Thoracic aorta (tissue), 2 donors: ENCODE measurements at regions not wholly inside any gene's neighbourhood (a gene's known extent, or its start where the extent isn't known, plus 50 kb on each side); places are given as distances from the start of the nearest gene placed in this dataset.

ENCODE experiments used
- ATAC-seq: fragments of 150-250 bp; one replicate; pipeline ENCODE4 v1.8.0; 2017; ENCODE audit warnings: low read depth; ENCODE audit not compliant: insufficient number of reproducible peaks, low FRiP score
- DNase-seq: peaks from one replicate; pipeline ENCODE4 v3.0.0-alpha.2; 2020; ENCODE audit warnings: low spot score
- H3K27ac ChIP-seq, 2 donors: fragments of 200-600 bp; sonication (generic); 1 replicate in 1 of 2; 2 replicates in 1 of 2; pipeline ENCODE4 v1.5.1; 2016; ENCODE audit warnings: mild to moderate bottlenecking in 2 of 2, moderate library complexity in 2 of 2
- H3K27me3 ChIP-seq: fragments of 200-600 bp; sonication (generic); replicated peaks from 2 replicates; pipeline ENCODE4 v1.6.0; 2016; ENCODE audit warnings: mild to moderate bottlenecking; ENCODE audit not compliant: insufficient read depth
- H3K36me3 ChIP-seq: fragments of 200-600 bp; sonication (generic); one replicate; pipeline ENCODE4 v1.5.1; 2016
- H3K4me1 ChIP-seq, 2 donors: fragments of 200-600 bp; sonication (generic); 1 replicate in 1 of 2; 2 replicates in 1 of 2; pipeline versions ENCODE4 v1.5.1 to v1.6.0; 2016; ENCODE audit warnings: low read depth in 2 of 2, mild to moderate bottlenecking in 1 of 2; ENCODE audit not compliant: control insufficient read depth in 1 of 2
- H3K4me3 ChIP-seq: fragments of 200-600 bp; sonication (generic); 2 replicates; pipeline ENCODE4 v1.5.1; 2016; ENCODE audit warnings: mild to moderate bottlenecking
- H3K9me3 ChIP-seq: fragments of 200-600 bp; sonication (generic); 2 replicates; pipeline ENCODE4 v1.5.1; 2016
- TF ChIP-seq, protein P1 (sequence below): fragments of 200-600 bp; sonication (generic); IDR thresholded peaks from one replicate; pipeline ENCODE4 v1.5.1; 2019; ENCODE audit warnings: antibody characterized with exemption

DNA sequence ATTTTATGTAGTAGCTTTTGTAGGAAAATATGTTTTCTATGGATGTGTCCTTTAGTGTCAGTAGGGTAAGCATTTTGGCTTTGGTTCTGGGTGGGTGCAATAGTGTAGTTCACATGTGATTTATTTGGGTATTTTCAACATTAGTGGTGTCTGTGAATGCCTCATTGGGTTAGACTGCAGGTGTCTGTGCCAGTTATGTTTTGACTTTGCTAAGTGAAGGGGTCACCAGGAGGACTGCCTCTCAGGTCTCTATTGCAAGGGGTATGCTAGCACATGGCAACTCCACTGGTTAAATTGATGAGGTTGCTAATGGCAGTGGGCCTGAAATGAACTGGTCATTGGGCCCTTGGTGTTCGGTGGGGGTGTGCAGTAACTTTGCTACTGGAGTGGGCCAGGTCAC is 467.1 kb downstream of the NAF1 start:
- ATAC-seq = no peak
- no peak for DNase-seq
- no peaks in the 10 kb centered on the region for H3K9me3 ChIP-seq
- H3K27me3 ChIP-seq = no peaks in the 10 kb centered on the region
- H3K4me3 ChIP-seq = no peak overlapping the region
- H3K27ac ChIP-seq = no peak overlapping the region
- TF ChIP-seq, protein P1, sequence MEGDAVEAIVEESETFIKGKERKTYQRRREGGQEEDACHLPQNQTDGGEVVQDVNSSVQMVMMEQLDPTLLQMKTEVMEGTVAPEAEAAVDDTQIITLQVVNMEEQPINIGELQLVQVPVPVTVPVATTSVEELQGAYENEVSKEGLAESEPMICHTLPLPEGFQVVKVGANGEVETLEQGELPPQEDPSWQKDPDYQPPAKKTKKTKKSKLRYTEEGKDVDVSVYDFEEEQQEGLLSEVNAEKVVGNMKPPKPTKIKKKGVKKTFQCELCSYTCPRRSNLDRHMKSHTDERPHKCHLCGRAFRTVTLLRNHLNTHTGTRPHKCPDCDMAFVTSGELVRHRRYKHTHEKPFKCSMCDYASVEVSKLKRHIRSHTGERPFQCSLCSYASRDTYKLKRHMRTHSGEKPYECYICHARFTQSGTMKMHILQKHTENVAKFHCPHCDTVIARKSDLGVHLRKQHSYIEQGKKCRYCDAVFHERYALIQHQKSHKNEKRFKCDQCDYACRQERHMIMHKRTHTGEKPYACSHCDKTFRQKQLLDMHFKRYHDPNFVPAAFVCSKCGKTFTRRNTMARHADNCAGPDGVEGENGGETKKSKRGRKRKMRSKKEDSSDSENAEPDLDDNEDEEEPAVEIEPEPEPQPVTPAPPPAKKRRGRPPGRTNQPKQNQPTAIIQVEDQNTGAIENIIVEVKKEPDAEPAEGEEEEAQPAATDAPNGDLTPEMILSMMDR = no peak
- no peaks in the 10 kb centered on the region for H3K4me1 ChIP-seq
- H3K36me3 ChIP-seq = no peaks in the 10 kb centered on the region

DNA sequence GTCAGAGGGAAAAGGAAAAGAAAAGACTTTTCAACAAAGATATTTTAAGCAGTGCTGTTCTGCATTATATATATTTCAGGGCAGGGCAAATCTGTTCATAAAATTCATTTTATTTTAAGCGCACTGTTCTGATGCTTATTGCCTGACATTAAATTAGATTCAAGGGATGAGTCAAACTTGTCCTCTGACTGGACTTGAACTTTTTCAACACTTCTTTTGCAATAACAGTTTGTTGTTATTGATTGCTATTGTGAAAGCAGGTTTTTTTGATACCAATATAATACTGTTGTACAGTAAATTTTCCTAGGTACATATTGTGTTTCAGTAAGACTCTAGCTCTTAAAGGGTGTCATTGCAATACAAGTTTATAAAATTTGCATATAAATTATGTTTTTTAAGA is 481.3 kb downstream of the NAF1 start:
- Histone ChIP-seq H3K4me1 (no peaks in the 10 kb centered on the region), H3K27me3 (no peaks in the 10 kb centered on the region), H3K27ac (no peak overlapping the region), H3K4me3 (no peak overlapping the region), H3K9me3 (no peaks in the 10 kb centered on the region), H3K36me3 (no peaks in the 10 kb centered on the region)
- ATAC-seq (no peak), DNase-seq (no peak)
- TF ChIP-seq, protein P1 = no peak

DNA sequence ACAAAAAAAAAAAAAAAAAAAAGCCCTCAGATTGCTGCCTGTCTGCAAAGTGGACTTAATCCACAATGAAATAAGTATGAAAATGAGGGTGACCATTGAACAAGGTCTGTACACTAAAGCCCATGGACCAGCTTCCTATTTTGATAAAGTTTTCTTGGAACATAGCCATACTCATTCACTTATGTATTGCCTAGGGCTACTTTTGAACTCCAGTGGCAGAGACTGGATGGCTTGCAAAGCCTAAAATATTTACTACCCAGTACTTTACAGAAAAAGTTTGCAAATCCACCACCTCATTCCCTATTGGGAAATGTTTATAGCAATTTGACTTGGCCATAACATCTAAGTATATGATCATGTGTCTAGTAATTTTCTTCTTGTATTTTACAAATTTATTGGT is 481.7 kb downstream of the NAF1 start:
- TF ChIP-seq, protein P1 = no peak
- Histone ChIP-seq H3K4me1 (no peaks in the 10 kb centered on the region), H3K27ac (no peak overlapping the region), H3K36me3 (no peaks in the 10 kb centered on the region), H3K4me3 (no peak overlapping the region), H3K9me3 (no peaks in the 10 kb centered on the region), H3K27me3 (no peaks in the 10 kb centered on the region)
- DNase-seq (no peak), ATAC-seq (no peak)

DNA sequence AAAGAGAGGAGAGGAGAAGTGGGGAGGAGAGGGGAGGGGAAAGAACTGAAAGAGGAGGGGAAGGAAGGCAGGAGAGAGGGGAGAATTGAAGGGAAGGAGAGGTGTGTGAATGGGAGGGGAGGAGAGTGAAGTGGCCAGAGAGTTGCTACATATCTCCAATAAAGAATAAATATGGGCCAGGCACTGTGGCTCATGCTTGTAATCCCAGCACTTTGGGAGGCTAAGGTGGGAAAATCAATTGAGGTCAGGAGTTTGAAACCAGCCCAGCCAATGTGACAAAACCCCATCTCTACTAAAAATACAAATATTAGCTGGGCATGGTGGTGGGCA is 482.4 kb downstream of the NAF1 start:
- H3K9me3 ChIP-seq = no peaks in the 10 kb centered on the region
- ATAC-seq (no peak), DNase-seq (no peak)
- no peaks in the 10 kb centered on the region for H3K4me1 ChIP-seq
- H3K4me3 ChIP-seq = no peak overlapping the region
- TF ChIP-seq, protein P1 = no peak
- no peaks in the 10 kb centered on the region for H3K27me3 ChIP-seq
- no peaks in the 10 kb centered on the region for H3K36me3 ChIP-seq
- no peak overlapping the region for H3K27ac ChIP-seq

DNA sequence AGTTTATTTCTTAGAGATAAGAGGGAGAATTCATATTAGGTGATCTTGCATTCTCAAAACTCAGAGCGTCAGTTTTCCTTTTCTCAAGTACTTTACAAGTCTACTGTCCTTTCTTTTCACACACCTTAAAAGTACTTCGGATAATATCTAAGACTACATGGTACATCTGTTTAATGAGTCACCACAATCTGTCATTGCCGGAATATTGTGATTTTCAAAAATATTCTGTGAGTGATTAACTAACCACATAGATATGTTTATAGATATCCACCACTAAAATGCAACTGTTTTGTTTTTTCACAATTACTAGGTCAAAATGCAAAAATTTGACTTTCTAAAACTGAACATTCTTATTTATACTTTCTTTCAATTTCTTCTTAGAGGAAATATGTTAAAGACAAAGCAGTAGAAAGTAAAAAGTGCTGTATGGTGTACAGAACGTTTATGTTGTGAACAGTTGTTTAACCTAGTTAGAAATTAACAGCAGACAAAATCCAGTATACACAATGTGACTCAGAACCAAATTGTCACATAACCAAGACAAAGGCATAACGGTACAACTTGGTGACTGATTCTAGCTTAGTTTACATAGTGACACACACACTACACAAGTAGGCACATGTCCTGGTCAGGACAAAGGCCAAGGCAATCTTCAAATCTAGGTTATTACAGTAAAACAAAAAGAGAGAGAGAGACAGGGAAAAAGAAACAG is 482.9 kb downstream of the NAF1 start:
- TF ChIP-seq, protein P1 = no peak
- no peak for ATAC-seq

More for the DNA sequence above, 482.9 kb downstream of the NAF1 start:
- H3K27ac ChIP-seq = no peak overlapping the region
- no peaks in the 10 kb centered on the region for H3K4me1 ChIP-seq
- DNase-seq = no peak
- no peaks in the 10 kb centered on the region for H3K36me3 ChIP-seq
- no peak overlapping the region for H3K4me3 ChIP-seq
- H3K27me3 ChIP-seq = no peaks in the 10 kb centered on the region
- H3K9me3 ChIP-seq = peaks cover 5% of the 10 kb centered on the region
